Muscle of back (tissue), 3 donors: ENCODE measurements at regions not wholly inside any gene's neighbourhood (a gene's known extent, or its start where the extent isn't known, plus 50 kb on each side); places are given as distances from the start of the nearest gene placed in this dataset.

Source experiments
- DNase-seq, 3 donors: peaks; one replicate each; pipeline versions ENCODE4 v3.0.0 to v3.0.0-alpha.2; 2013

- no peak for DNase-seq
Observed at GRCh38 chr6:167754691-167755090, 72.0 kb upstream of the AFDN start.

- DNase-seq = no peak
Observed at GRCh38 chr6:167755461-167755860, 71.2 kb upstream of the AFDN start.

GRCh38 chr6:167756597-167756996, 70.1 kb upstream of the AFDN start:
- DNase-seq = no peak

GRCh38 chr6:167757249-167757648, 69.5 kb upstream of the AFDN start:
- no peak for DNase-seq

GRCh38 chr6:167757821-167758220, 68.9 kb upstream of the AFDN start:
- no peak for DNase-seq

- no peak for DNase-seq
Observed at GRCh38 chr6:167758309-167759023, 68.2 kb upstream of the AFDN start.

GRCh38 chr6:167759206-167759605, 67.5 kb upstream of the AFDN start:
- DNase-seq = no peak

GRCh38 chr6:167759912-167760311, 66.8 kb upstream of the AFDN start:
- no peak for DNase-seq

- DNase-seq = peak in 2 of 3 donors; percentile 15 to 54
Observed at GRCh38 chr6:167760979-167761793, 65.5 kb upstream of the AFDN start.

GRCh38 chr6:167761794-167762258, 64.9 kb upstream of the AFDN start:
- DNase-seq = no peak

- DNase-seq = no peak
Observed at GRCh38 chr6:167762259-167762962, 64.3 kb upstream of the AFDN start.

GRCh38 chr6:167763056-167763944, 63.4 kb upstream of the AFDN start:
- no peak for DNase-seq

- no peak for DNase-seq
Observed at GRCh38 chr6:167764215-167764614, 62.5 kb upstream of the AFDN start.

GRCh38 chr6:167764713-167765479, 61.8 kb upstream of the AFDN start:
- no peak for DNase-seq

GRCh38 chr6:167766986-167767714, 59.6 kb upstream of the AFDN start:
- DNase-seq = no peak

GRCh38 chr6:167767715-167768107, 59.0 kb upstream of the AFDN start:
- DNase-seq = no peak

- DNase-seq = no peak
Observed at GRCh38 chr6:167768471-167769215, 58.1 kb upstream of the AFDN start.

- DNase-seq = no peak
Observed at GRCh38 chr6:167769408-167770190, 57.1 kb upstream of the AFDN start.
